ENCODE measurements at regions not wholly inside any gene's neighbourhood (a gene's known extent, or its start where the extent isn't known, plus 50 kb on each side); places are given as distances from the start of the nearest gene placed in this dataset.

DNA sequence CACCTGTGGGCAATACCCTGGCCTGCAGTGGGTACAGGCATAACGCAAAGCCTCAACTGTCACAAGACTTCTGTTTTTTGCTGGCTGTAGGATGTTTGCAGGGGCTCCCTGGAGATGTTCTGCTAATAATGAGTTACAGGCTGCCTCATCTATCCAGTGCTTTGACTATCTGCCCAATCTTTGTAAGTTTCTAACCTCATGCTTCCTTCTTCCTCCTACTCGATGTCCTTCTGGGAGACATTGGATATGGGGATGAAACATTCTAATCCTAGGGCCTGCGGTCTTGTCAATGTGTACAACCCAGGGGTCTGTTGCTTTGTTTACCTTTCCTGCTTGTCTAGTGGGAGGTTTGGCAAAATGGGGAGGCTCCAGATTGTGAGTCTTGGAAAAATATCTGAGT is 136.8 kb upstream of the TCF21 start:
- Histone ChIP-seq H3K27me3 (replicated peaks; ENCODE audit: control insufficient read depth, insufficient read depth, low read length) (no peaks in the 10 kb centered on the region), H3K9me3 (no peaks in the 10 kb centered on the region), H3K4me3 (ENCODE audit: low read depth, low read length) (no peak overlapping the region), H3K4me1 (no peaks in the 10 kb centered on the region), H3K36me3 (ENCODE audit: control insufficient read depth, insufficient read depth, low read length) (no peaks in the 10 kb centered on the region)
- H3K27ac Mint-ChIP-seq (ENCODE audit: unreplicated experiment) = no peak overlapping the region
- no peaks in the 10 kb centered on the region for H3K4me1 Mint-ChIP-seq (ENCODE audit: low read depth, unreplicated experiment)
- TF ChIP-seq, protein P1, sequence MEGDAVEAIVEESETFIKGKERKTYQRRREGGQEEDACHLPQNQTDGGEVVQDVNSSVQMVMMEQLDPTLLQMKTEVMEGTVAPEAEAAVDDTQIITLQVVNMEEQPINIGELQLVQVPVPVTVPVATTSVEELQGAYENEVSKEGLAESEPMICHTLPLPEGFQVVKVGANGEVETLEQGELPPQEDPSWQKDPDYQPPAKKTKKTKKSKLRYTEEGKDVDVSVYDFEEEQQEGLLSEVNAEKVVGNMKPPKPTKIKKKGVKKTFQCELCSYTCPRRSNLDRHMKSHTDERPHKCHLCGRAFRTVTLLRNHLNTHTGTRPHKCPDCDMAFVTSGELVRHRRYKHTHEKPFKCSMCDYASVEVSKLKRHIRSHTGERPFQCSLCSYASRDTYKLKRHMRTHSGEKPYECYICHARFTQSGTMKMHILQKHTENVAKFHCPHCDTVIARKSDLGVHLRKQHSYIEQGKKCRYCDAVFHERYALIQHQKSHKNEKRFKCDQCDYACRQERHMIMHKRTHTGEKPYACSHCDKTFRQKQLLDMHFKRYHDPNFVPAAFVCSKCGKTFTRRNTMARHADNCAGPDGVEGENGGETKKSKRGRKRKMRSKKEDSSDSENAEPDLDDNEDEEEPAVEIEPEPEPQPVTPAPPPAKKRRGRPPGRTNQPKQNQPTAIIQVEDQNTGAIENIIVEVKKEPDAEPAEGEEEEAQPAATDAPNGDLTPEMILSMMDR (IDR thresholded peaks at IDR 0.05; ENCODE audit: insufficient read depth in 1 of 2, low read depth in 1 of 2, low read length in 1 of 2, severe bottlenecking in 1 of 2, unreplicated experiment in 1 of 2) = no peak
- no peak overlapping the region for H3K4me3 Mint-ChIP-seq (ENCODE audit: unreplicated experiment)
- BruUV-seq (replicated peaks) = no TSS peak
- DNase-seq = no peak
- H3K36me3 Mint-ChIP-seq (ENCODE audit: insufficient read depth, unreplicated experiment) = no peaks in the 10 kb centered on the region
- CTCF ChIA-PET = no interaction called here
- intact Hi-C loops (cut with micrococcal nuclease; ENCODE audit: unreplicated experiment) = no loop called here
- H3K9me3 Mint-ChIP-seq (ENCODE audit: unreplicated experiment) = no peaks in the 10 kb centered on the region
- POLR2A ChIA-PET = no interaction called here
- peaks cover 8% of the 10 kb centered on the region for H3K27me3 Mint-ChIP-seq (ENCODE audit: insufficient read depth, unreplicated experiment)

DNA sequence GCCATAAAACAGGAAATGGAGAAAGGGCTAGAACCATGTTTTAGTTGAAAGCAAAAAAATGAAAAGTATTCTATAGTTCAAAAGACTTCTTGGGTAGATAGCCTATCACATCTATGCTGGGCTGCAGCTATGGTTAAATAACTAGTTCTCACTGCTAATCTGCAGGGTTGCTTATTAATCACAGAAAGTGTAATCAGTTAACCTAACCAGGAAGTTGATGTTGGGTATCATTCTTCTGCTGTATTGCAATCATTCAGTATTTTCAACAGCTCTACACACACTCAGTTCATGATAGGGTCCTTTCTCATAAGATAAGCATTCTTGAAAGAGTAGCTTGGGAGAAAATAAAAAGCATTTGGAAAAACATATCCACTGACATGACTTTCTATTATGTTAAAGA is 135.2 kb upstream of the TCF21 start:
- H3K4me3 ChIP-seq (ENCODE audit: low read depth, low read length) = no peak overlapping the region
- Mint-ChIP-seq H3K9me3 (ENCODE audit: unreplicated experiment) (no peaks in the 10 kb centered on the region), H3K4me3 (ENCODE audit: unreplicated experiment) (no peak overlapping the region), H3K36me3 (ENCODE audit: insufficient read depth, unreplicated experiment) (no peaks in the 10 kb centered on the region), H3K4me1 (ENCODE audit: low read depth, unreplicated experiment) (no peaks in the 10 kb centered on the region), H3K27ac (ENCODE audit: unreplicated experiment) (no peak overlapping the region), H3K27me3 (ENCODE audit: insufficient read depth, unreplicated experiment) (peaks cover 11% of the 10 kb centered on the region)
- BruUV-seq (replicated peaks) = no TSS peak
- H3K9me3 ChIP-seq = no peaks in the 10 kb centered on the region
- no peak for DNase-seq
- CTCF ChIA-PET = interaction anchor here (0.5 kb wide), 1 partner anchor 191 kb away, joined by 3 read pairs; no protein-coding TSS in a partner anchor
- POLR2A ChIA-PET = no interaction called here
- TF ChIP-seq, protein P1 (IDR thresholded peaks at IDR 0.05; ENCODE audit: insufficient read depth in 1 of 2, low read depth in 1 of 2, low read length in 1 of 2, severe bottlenecking in 1 of 2, unreplicated experiment in 1 of 2) = no peak
- intact Hi-C loops (cut with micrococcal nuclease; ENCODE audit: unreplicated experiment) = no loop called here
- no peaks in the 10 kb centered on the region for H3K36me3 ChIP-seq (ENCODE audit: control insufficient read depth, insufficient read depth, low read length)
- no peaks in the 10 kb centered on the region for H3K4me1 ChIP-seq
- no peaks in the 10 kb centered on the region for H3K27me3 ChIP-seq (replicated peaks; ENCODE audit: control insufficient read depth, insufficient read depth, low read length)

DNA sequence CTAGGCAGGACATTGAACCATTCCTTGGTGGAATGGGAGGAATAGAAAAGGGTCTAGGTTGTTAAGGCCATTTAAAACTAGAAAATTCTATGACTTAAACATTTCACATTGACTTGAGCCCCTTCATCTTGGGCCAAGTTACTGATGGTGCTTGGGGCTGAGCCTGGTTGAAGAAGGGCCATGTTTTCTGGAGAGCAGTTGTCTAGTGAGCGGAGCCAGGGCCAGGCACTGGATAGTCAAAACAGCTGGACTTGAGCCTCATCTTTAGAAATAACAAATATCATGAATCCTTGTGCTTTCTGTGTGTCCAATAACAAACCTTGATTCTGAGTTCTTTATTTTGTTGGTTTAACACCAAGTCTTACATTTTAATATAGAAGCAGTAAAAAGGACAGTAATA is 134.6 kb upstream of the TCF21 start:
- H3K4me1 ChIP-seq = no peaks in the 10 kb centered on the region
- H3K27me3 Mint-ChIP-seq (ENCODE audit: insufficient read depth, unreplicated experiment) = peaks cover 8% of the 10 kb centered on the region
- ChIA-PET POLR2A (no interaction called here), CTCF (no interaction called here)
- H3K9me3 Mint-ChIP-seq (ENCODE audit: unreplicated experiment) = no peaks in the 10 kb centered on the region
- H3K4me1 Mint-ChIP-seq (ENCODE audit: low read depth, unreplicated experiment) = no peaks in the 10 kb centered on the region
- no peak overlapping the region for H3K27ac Mint-ChIP-seq (ENCODE audit: unreplicated experiment)
- intact Hi-C loops (cut with micrococcal nuclease; ENCODE audit: unreplicated experiment) = no loop called here
- H3K9me3 ChIP-seq = no peaks in the 10 kb centered on the region
- no peak overlapping the region for H3K4me3 Mint-ChIP-seq (ENCODE audit: unreplicated experiment)
- no peaks in the 10 kb centered on the region for H3K36me3 ChIP-seq (ENCODE audit: control insufficient read depth, insufficient read depth, low read length)
- H3K27me3 ChIP-seq (replicated peaks; ENCODE audit: control insufficient read depth, insufficient read depth, low read length) = no peaks in the 10 kb centered on the region
- DNase-seq = no peak
- TF ChIP-seq, protein P1 (IDR thresholded peaks at IDR 0.05; ENCODE audit: insufficient read depth in 1 of 2, low read depth in 1 of 2, low read length in 1 of 2, severe bottlenecking in 1 of 2, unreplicated experiment in 1 of 2) = no peak
- no TSS peak for BruUV-seq (replicated peaks)
- no peak overlapping the region for H3K4me3 ChIP-seq (ENCODE audit: low read depth, low read length)
- no peaks in the 10 kb centered on the region for H3K36me3 Mint-ChIP-seq (ENCODE audit: insufficient read depth, unreplicated experiment)

Measured in Caco-2 (cell line).